VCaP (cell line): ENCODE measurements at regions not wholly inside any gene's neighbourhood (a gene's known extent, or its start where the extent isn't known, plus 50 kb on each side); places are given as distances from the start of the nearest gene placed in this dataset.

ENCODE experiments used
- H3K27ac ChIP-seq: fragments of 450-650 bp; 2 replicates; pipeline ENCODE4 v1.5.1; 2017
- TF ChIP-seq, protein P1 (sequence below): fragments of 450-650 bp; conservative IDR thresholded peaks from 2 replicates; pipeline ENCODE4 v1.5.1; 2017; ENCODE audit warnings: mild to moderate bottlenecking, moderate library complexity

DNA sequence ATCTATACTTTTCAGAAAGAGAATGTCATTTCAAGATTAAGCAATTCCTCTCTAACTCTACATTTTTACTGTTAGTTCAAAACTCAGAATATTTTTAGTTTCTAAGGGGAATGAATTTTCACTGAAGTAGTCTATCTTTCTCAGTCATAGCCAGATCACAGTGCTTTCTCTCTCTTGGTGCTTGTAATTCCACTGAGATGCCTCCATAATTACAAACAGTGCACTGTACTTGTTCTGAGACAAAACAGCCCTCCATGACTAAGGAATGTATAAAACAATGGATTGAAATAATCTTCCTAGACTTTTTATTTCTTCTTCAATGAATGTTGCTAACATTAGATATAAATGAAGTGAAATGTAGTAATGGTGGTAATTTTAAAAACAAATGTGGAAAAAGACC, 603.2 kb upstream of the FAM241A start:
- no peak overlapping the region for H3K27ac ChIP-seq

GRCh38 chr4:111546881-111547280, 598.4 kb upstream of the FAM241A start:
- TF ChIP-seq, protein P1, sequence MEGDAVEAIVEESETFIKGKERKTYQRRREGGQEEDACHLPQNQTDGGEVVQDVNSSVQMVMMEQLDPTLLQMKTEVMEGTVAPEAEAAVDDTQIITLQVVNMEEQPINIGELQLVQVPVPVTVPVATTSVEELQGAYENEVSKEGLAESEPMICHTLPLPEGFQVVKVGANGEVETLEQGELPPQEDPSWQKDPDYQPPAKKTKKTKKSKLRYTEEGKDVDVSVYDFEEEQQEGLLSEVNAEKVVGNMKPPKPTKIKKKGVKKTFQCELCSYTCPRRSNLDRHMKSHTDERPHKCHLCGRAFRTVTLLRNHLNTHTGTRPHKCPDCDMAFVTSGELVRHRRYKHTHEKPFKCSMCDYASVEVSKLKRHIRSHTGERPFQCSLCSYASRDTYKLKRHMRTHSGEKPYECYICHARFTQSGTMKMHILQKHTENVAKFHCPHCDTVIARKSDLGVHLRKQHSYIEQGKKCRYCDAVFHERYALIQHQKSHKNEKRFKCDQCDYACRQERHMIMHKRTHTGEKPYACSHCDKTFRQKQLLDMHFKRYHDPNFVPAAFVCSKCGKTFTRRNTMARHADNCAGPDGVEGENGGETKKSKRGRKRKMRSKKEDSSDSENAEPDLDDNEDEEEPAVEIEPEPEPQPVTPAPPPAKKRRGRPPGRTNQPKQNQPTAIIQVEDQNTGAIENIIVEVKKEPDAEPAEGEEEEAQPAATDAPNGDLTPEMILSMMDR: no peak
- H3K27ac ChIP-seq: no peak overlapping the region

More for the DNA sequence above, 603.2 kb upstream of the FAM241A start:
- TF ChIP-seq, protein P1: no peak

DNA sequence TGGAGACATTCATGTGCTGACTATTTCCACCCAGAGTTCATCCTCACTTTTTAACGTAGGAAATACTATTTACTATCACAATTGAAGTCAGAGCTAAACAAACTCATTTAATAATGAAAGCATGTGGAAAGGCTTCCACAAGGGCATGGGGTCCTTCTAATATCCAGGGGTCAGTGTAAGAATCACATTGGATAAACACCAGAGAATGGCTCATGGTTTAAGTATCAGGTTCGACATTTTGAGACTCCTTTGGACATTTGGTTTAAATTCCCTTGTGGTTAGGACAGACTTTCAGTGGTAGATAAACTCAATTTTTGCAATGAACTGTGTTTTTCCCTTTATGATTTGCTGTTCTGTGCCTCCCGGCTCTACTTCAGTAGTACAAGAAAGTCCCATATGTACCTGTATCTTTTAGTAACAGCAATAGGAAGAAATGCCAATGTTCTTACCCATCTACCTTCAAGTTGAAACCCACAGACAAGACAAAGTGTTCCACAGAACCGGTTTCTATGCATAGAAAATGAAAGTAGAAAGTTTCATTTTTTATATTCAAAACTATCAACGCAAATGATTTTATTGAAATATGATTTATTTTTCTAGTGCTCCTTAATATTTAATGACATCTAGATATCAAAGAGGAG, 589.0 kb upstream of the FAM241A start:
- TF ChIP-seq, protein P1: no peak
- no peak overlapping the region for H3K27ac ChIP-seq

- no peak overlapping the region for H3K27ac ChIP-seq
- TF ChIP-seq, protein P1: no peak
Observed at GRCh38 chr4:111556851-111557250, 588.4 kb upstream of the FAM241A start.

DNA sequence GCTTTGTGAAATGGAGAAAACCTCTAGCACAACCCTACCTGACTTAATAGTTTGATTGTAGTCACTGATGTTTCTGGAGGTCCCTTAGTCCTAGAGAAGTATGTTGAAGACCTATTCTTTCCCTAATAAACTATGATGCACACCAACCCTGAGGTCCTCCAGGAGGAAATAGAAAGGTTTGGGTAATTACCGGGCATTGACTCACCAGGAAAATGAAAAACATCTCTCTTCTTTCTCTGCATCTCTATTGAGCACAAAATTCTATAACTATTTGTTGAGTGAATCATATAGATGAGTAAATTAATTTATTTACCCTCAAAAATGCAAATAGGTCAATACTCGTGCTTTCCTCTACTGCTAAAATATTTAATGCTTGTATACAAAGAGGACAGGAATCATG, 582.4 kb upstream of the FAM241A start:
- TF ChIP-seq, protein P1: no peak
- no peak overlapping the region for H3K27ac ChIP-seq

GRCh38 chr4:111572470-111572869, 572.8 kb upstream of the FAM241A start:
- TF ChIP-seq, protein P1: no peak

DNA sequence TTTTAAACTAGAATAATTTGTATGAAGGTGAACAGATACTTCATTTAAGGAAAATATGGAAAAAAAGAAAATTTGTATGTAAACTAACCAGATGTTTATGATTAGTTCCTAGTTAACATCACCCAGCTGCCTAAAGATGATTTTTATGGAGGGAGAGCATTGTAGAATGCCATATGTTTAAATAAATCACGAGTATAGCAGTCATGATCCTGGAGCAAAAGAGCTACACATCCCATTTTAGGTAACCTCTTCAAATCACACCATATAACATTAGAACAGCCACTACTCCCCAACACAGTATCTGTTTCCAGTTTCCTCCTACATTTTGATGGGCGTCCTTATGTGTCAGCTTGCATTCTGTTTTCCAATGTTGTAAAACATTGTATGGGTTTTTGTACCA, 571.9 kb upstream of the FAM241A start:
- TF ChIP-seq, protein P1: no peak
- no peak overlapping the region for H3K27ac ChIP-seq

More at GRCh38 chr4:111572470-111572869, 572.8 kb upstream of the FAM241A start:
- no peak overlapping the region for H3K27ac ChIP-seq
